ENCODE measurements at regions not wholly inside any gene's neighbourhood (a gene's known extent, or its start where the extent isn't known, plus 50 kb on each side); places are given as distances from the start of the nearest gene placed in this dataset.

- DNase-seq (ENCODE audit: low read depth), result no peak
Measured at GRCh38 chr4:165721815-165722214, 151.2 kb upstream of the TLL1 start.

GRCh38 chr4:165723051-165723795, 149.8 kb upstream of the TLL1 start:
- no peak for DNase-seq (ENCODE audit: low read depth)

GRCh38 chr4:165724786-165725185, 148.3 kb upstream of the TLL1 start:
- DNase-seq (ENCODE audit: low read depth), result no peak

- DNase-seq (ENCODE audit: low read depth), result no peak
Measured at GRCh38 chr4:165725352-165725751, 147.7 kb upstream of the TLL1 start.

GRCh38 chr4:165726831-165727230, 146.2 kb upstream of the TLL1 start:
- DNase-seq (ENCODE audit: low read depth), result peak; percentile 10

GRCh38 chr4:165737309-165737972, 135.6 kb upstream of the TLL1 start:
- DNase-seq (ENCODE audit: low read depth), result no peak

GRCh38 chr4:165738571-165738970, 134.5 kb upstream of the TLL1 start:
- DNase-seq (ENCODE audit: low read depth), result no peak

- no peak for DNase-seq (ENCODE audit: low read depth)
Measured at GRCh38 chr4:165740911-165741310, 132.1 kb upstream of the TLL1 start.

- DNase-seq (ENCODE audit: low read depth), result no peak
Measured at GRCh38 chr4:165743422-165743821, 129.6 kb upstream of the TLL1 start.

GRCh38 chr4:165744370-165744769, 128.7 kb upstream of the TLL1 start:
- DNase-seq (ENCODE audit: low read depth), result no peak

- DNase-seq (ENCODE audit: low read depth), result no peak
Measured at GRCh38 chr4:165748321-165748720, 124.7 kb upstream of the TLL1 start.

GRCh38 chr4:165751882-165752281, 121.2 kb upstream of the TLL1 start:
- no peak for DNase-seq (ENCODE audit: low read depth)

GRCh38 chr4:165754664-165755063, 118.4 kb upstream of the TLL1 start:
- DNase-seq (ENCODE audit: low read depth), result no peak

GRCh38 chr4:165756836-165757235, 116.2 kb upstream of the TLL1 start:
- DNase-seq (ENCODE audit: low read depth), result no peak

- no peak for DNase-seq (ENCODE audit: low read depth)
Measured at GRCh38 chr4:165757451-165757850, 115.6 kb upstream of the TLL1 start.

GRCh38 chr4:165758086-165758485, 115.0 kb upstream of the TLL1 start:
- DNase-seq (ENCODE audit: low read depth), result no peak

GRCh38 chr4:165760182-165760581, 112.9 kb upstream of the TLL1 start:
- no peak for DNase-seq (ENCODE audit: low read depth)

- no peak for DNase-seq (ENCODE audit: low read depth)
Measured at GRCh38 chr4:165761963-165762362, 111.1 kb upstream of the TLL1 start.

- no peak for DNase-seq (ENCODE audit: low read depth)
Measured at GRCh38 chr4:165763640-165764039, 109.4 kb upstream of the TLL1 start.

- DNase-seq (ENCODE audit: low read depth), result no peak
Measured at GRCh38 chr4:165765053-165765452, 108.0 kb upstream of the TLL1 start.

GRCh38 chr4:165766018-165766417, 107.0 kb upstream of the TLL1 start:
- DNase-seq (ENCODE audit: low read depth), result no peak

GRCh38 chr4:165766976-165767375, 106.1 kb upstream of the TLL1 start:
- no peak for DNase-seq (ENCODE audit: low read depth)

GRCh38 chr4:165767671-165768070, 105.4 kb upstream of the TLL1 start:
- DNase-seq (ENCODE audit: low read depth), result no peak

GRCh38 chr4:165768281-165768680, 104.8 kb upstream of the TLL1 start:
- no peak for DNase-seq (ENCODE audit: low read depth)
